ENCODE measurements at regions not wholly inside any gene's neighbourhood (a gene's known extent, or its start where the extent isn't known, plus 50 kb on each side); places are given as distances from the start of the nearest gene placed in this dataset.

DNA sequence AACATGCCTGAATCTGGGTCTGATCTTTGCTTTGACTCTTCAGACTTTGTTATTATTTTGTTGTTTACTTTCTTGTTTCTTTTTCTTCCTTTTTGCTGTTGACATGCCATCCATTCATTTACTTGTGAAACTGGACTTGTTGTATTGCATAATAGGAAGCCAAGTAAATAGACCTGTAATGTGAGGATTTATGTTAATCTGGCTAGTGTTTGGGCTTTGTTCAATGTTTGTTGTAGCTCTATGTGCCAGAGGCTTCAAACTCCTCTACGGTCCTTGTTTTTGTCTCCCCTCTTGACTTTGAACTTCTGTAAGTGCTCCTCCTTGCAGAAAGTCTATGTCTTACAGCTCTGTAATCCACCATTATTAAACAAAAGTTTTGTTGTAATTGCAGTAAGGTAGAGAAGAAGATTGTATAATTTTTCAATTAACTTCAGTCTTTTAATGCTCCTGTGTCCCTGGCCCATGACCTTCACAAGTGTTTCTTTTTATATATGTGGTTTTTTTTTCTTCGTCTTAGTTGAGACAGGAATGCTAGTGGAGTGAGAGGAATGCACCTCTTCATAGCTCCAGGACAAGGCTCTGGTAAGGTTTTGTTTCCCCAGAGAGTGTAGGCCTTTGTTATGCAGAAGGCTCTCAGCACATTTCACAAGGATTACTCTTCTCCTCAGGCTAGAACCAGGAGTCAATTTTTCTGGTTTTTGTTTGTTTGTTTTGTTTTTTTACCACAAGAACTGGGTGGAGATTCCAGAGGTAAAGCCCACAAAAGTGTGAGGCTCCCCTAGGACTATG is 1061.8 kb upstream of the CITED2 start:
- no peak overlapping the region for H3K27ac ChIP-seq (ENCODE audit: extremely low read depth, low read depth, low read length)
- peaks cover 4% of the 10 kb centered on the region; the same call in 1 of the 2 replicates for H3K9me3 ChIP-seq (replicated peaks; ENCODE audit: control insufficient read depth, insufficient read depth, low read depth, low read length)
- no peaks in the 10 kb centered on the region for H3K27me3 ChIP-seq (ENCODE audit: control insufficient read depth in 2 of 2, insufficient read depth in 2 of 2, low read length in 2 of 2)
- in situ Hi-C loops (cut with MboI) (no loop called here), intact Hi-C loops (cut with micrococcal nuclease) (no loop called here)
- H3K4me3 ChIP-seq: no peak overlapping the region
- no peak for TF ChIP-seq ERF (CRISPR knock-in tag; IDR thresholded peaks at IDR 0.05)
- peak; percentile 38; the same call in 1 of the 2 replicates for TF ChIP-seq CEBPB (tag; IDR thresholded peaks at IDR 0.05)
- no peak overlapping the region for H3K4me2 ChIP-seq (ENCODE audit: insufficient read depth, low read length)
- H3K79me2 ChIP-seq (ENCODE audit: control insufficient read depth, insufficient read depth, low read length): no peaks in the 10 kb centered on the region
- 65% methylated on average over 2 of the region's 2 CpGs for whole genome bisulfite sequencing (ENCODE audit: insufficient coverage, low coverage, missing lambda C conversion rate)
- POLR2A ChIA-PET: no interaction called here
- BruUV-seq (replicated peaks): no TSS peak
- no peak overlapping the region for H3K9ac ChIP-seq (ENCODE audit: insufficient read depth in 1 of 2, low read depth in 2 of 2, low read length in 2 of 2)
- H3K4me1 ChIP-seq (replicated peaks in 1 of 2; ENCODE audit: control insufficient read depth in 2 of 2, insufficient read depth in 2 of 2, low read length in 2 of 2): no peaks in the 10 kb centered on the region
- ATAC-seq (no peak), DNase-seq (ENCODE audit: extremely low read depth in 1 of 4, low spot score in 3 of 4) (no peak), FAIRE-seq (no peak)
- no peaks in the 10 kb centered on the region for H3K36me3 ChIP-seq (ENCODE audit: control insufficient read depth, insufficient read depth, low read length)
- CTCF ChIA-PET (ENCODE audit: low intra/inter-chr PET ratio): no interaction called here
- no peak overlapping the region for H2AFZ ChIP-seq (ENCODE audit: low read depth, low read length)
- H4K20me1 ChIP-seq (replicated peaks; ENCODE audit: control insufficient read depth, insufficient read depth, low read length): no peaks in the 10 kb centered on the region
- H3K9me1 ChIP-seq (ENCODE audit: control insufficient read depth, insufficient read depth, low read length): no peaks in the 10 kb centered on the region

GRCh38 chr6:140434761-140435160 is 1060.3 kb upstream of the CITED2 start:
- Histone ChIP-seq H4K20me1 (replicated peaks; ENCODE audit: control insufficient read depth, insufficient read depth, low read length) (no peaks in the 10 kb centered on the region), H3K9me3 (replicated peaks; ENCODE audit: control insufficient read depth, insufficient read depth, low read depth, low read length) (peaks cover 4% of the 10 kb centered on the region; the same call in 1 of the 2 replicates), H3K9ac (ENCODE audit: insufficient read depth in 1 of 2, low read depth in 2 of 2, low read length in 2 of 2) (no peak overlapping the region), H3K4me1 (replicated peaks in 1 of 2; ENCODE audit: control insufficient read depth in 2 of 2, insufficient read depth in 2 of 2, low read length in 2 of 2) (no peaks in the 10 kb centered on the region), H2AFZ (ENCODE audit: low read depth, low read length) (no peak overlapping the region), H3K4me3 (no peak overlapping the region), H3K4me2 (ENCODE audit: insufficient read depth, low read length) (no peak overlapping the region), H3K79me2 (ENCODE audit: control insufficient read depth, insufficient read depth, low read length) (no peaks in the 10 kb centered on the region), H3K27ac (ENCODE audit: extremely low read depth, low read depth, low read length) (no peak overlapping the region), H3K27me3 (ENCODE audit: control insufficient read depth in 2 of 2, insufficient read depth in 2 of 2, low read length in 2 of 2) (no peaks in the 10 kb centered on the region), H3K9me1 (ENCODE audit: control insufficient read depth, insufficient read depth, low read length) (no peaks in the 10 kb centered on the region), H3K36me3 (ENCODE audit: control insufficient read depth, insufficient read depth, low read length) (no peaks in the 10 kb centered on the region)
- intact Hi-C loops (cut with micrococcal nuclease): no loop called here
- ChIA-PET CTCF (ENCODE audit: low intra/inter-chr PET ratio) (no interaction called here), POLR2A (no interaction called here)
- ATAC-seq (no peak), DNase-seq (ENCODE audit: extremely low read depth in 1 of 4, low spot score in 3 of 4) (no peak), FAIRE-seq (no peak)
- in situ Hi-C loops (cut with MboI): no loop called here
- no TSS peak for BruUV-seq (replicated peaks)
- no peak for TF ChIP-seq TSHZ1 (CRISPR knock-in tag; IDR thresholded peaks at IDR 0.05)
- no peak for TF ChIP-seq ZNF75A (CRISPR knock-in tag; IDR thresholded peaks at IDR 0.05)
- TF ChIP-seq FOXK1 (CRISPR knock-in tag; IDR thresholded peaks at IDR 0.05; ENCODE audit: borderline replicate concordance): no peak
- TF ChIP-seq CREM (IDR thresholded peaks at IDR 0.05; ENCODE audit: low read depth): no peak
- no peak for TF ChIP-seq ZNF561 (CRISPR knock-in tag; conservative IDR thresholded peaks at IDR 0.05)
- no peak for TF ChIP-seq DPF2 (IDR thresholded peaks at IDR 0.05)
- no peak for TF ChIP-seq ID3 (CRISPR knock-in tag; IDR thresholded peaks at IDR 0.05)
- no peak for TF ChIP-seq ID3 (tag; IDR thresholded peaks at IDR 0.05)
- no peak for TF ChIP-seq BCOR (IDR thresholded peaks at IDR 0.05)
- TF ChIP-seq CREB3L1 (IDR thresholded peaks at IDR 0.05; ENCODE audit: borderline replicate concordance, low read depth): no peak

Measured in K562 (cell line).